Loucy (cell line): ENCODE measurements at regions not wholly inside any gene's neighbourhood (a gene's known extent, or its start where the extent isn't known, plus 50 kb on each side); places are given as distances from the start of the nearest gene placed in this dataset.
"Not testable (repeated sequence)": the region's sequence is repeated elsewhere in the genome, so short reads cannot be mapped to it uniquely, and the experiment has no call there.

ENCODE experiments used
- H2AFZ ChIP-seq: fragments of 200-600 bp; sonication (generic); 2 replicates; pipeline ENCODE4 v1.6.0; 2016; ENCODE audit warnings: antibody characterized with exemption, mild to moderate bottlenecking, low read length, moderate library complexity
- H3F3A ChIP-seq: fragments of 200-600 bp; 2 replicates; pipeline ENCODE4 v1.6.0; 2016; ENCODE audit warnings: antibody characterized with exemption, low read depth, mild to moderate bottlenecking
- H3K27me3 ChIP-seq: fragments of 200-600 bp; sonication (generic); 2 replicates; pipeline ENCODE4 v1.6.1; 2014; ENCODE audit warnings: low read length, mild to moderate bottlenecking; ENCODE audit not compliant: insufficient read depth, poor library complexity, severe bottlenecking
- H3K36me3 ChIP-seq: fragments of 200-600 bp; sonication (generic); 2 replicates; pipeline ENCODE4 v1.6.1; 2016; ENCODE audit warnings: low read length; ENCODE audit not compliant: insufficient read depth
- H3K4me1 ChIP-seq: fragments of 200-600 bp; sonication (generic); 2 replicates; pipeline ENCODE4 v1.5.1; 2014; ENCODE audit warnings: low read length, mild to moderate bottlenecking; ENCODE audit not compliant: insufficient read depth, poor library complexity, severe bottlenecking
- H3K4me2 ChIP-seq: fragments of 200-600 bp; sonication (generic); 2 replicates; pipeline ENCODE4 v1.6.0; 2014; ENCODE audit warnings: antibody characterized with exemption, low read length, low read depth, mild to moderate bottlenecking; ENCODE audit not compliant: poor library complexity, severe bottlenecking
- H3K4me3 ChIP-seq: fragments of 200-600 bp; sonication (generic); 2 replicates; pipeline ENCODE4 v1.5.1; 2014; ENCODE audit warnings: low read length, mild to moderate bottlenecking, mixed read lengths; ENCODE audit not compliant: poor library complexity, severe bottlenecking
- H3K79me2 ChIP-seq: fragments of 200-600 bp; sonication (generic); 2 replicates; pipeline ENCODE4 v1.6.1; 2014; ENCODE audit warnings: low read length; ENCODE audit not compliant: insufficient read depth
- H3K9ac ChIP-seq: fragments of 200-600 bp; sonication (generic); 2 replicates; pipeline ENCODE4 v1.6.0; 2014; ENCODE audit warnings: mild to moderate bottlenecking, low read depth, low read length, moderate library complexity; ENCODE audit not compliant: poor library complexity, severe bottlenecking
- H3K9me2 ChIP-seq: fragments of 200-600 bp; sonication (generic); replicated peaks from 2 replicates; pipeline ENCODE4 v1.6.1; 2016; ENCODE audit warnings: low read depth, low read length, mixed read lengths
- H3K9me3 ChIP-seq: fragments of 200-600 bp; sonication (generic); 2 replicates; pipeline ENCODE4 v1.6.1; 2014; ENCODE audit warnings: mild to moderate bottlenecking, antibody characterized with exemption, low read length, low read depth; ENCODE audit not compliant: insufficient read depth
- H4K20me1 ChIP-seq: fragments of 200-600 bp; sonication (generic); 2 replicates; pipeline ENCODE4 v1.6.0; 2014; ENCODE audit warnings: antibody characterized with exemption, low read length, mild to moderate bottlenecking; ENCODE audit not compliant: insufficient read depth, poor library complexity, severe bottlenecking

DNA sequence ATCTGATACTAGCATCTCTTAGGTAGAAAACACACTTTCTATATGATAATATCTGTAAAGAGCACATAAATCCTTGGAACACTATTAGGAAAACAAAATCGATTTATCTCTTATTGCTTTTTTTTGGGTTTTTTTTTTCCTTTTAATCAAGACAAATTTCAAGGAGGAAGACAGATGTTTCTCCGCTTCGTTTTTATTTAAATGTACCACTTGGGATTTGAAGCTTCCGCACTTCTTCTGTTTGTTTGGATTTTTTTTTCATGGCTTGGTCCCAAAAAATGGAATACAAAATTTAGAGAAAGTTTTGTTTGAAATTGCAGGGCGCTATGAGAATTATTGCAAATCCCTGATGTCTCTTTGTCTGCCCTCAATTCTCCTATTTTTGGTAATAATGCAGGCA lies 51.7 kb upstream of the NBPF19 start:
- H3K4me3 ChIP-seq, H3K9me2 ChIP-seq, H3K79me2 ChIP-seq, H3K4me2 ChIP-seq, H3K27me3 ChIP-seq, H3K36me3 ChIP-seq, H3F3A ChIP-seq, H4K20me1 ChIP-seq, H3K9ac ChIP-seq, H2AFZ ChIP-seq, H3K9me3 ChIP-seq, H3K4me1 ChIP-seq: not testable (repeated sequence)
